ENCODE measurements at regions not wholly inside any gene's neighbourhood (a gene's known extent, or its start where the extent isn't known, plus 50 kb on each side); places are given as distances from the start of the nearest gene placed in this dataset.
"Not testable (repeated sequence)": the region's sequence is repeated elsewhere in the genome, so short reads cannot be mapped to it uniquely, and the experiment has no call there.

GRCh38 chr13:86579662-86580061, 780.4 kb upstream of the SLITRK6 start:
- DNase-seq (ENCODE audit: low read depth): no peak

- DNase-seq (ENCODE audit: low read depth): no peak
Observed at GRCh38 chr13:86581706-86582105, 782.5 kb upstream of the SLITRK6 start.

GRCh38 chr13:86584301-86584700, 785.1 kb upstream of the SLITRK6 start:
- no peak for DNase-seq (ENCODE audit: low read depth)

- no peak for DNase-seq (ENCODE audit: low read depth)
Observed at GRCh38 chr13:86585835-86586234, 786.6 kb upstream of the SLITRK6 start.

- no peak for DNase-seq (ENCODE audit: low read depth)
Observed at GRCh38 chr13:86591862-86592261, 792.6 kb upstream of the SLITRK6 start.

- no peak for DNase-seq (ENCODE audit: low read depth)
Observed at GRCh38 chr13:86601351-86601750, 802.1 kb upstream of the SLITRK6 start.

- no peak for DNase-seq (ENCODE audit: low read depth)
Observed at GRCh38 chr13:86606264-86606663, 807.0 kb upstream of the SLITRK6 start.

- DNase-seq (ENCODE audit: low read depth): no peak
Observed at GRCh38 chr13:86608701-86609100, 809.5 kb upstream of the SLITRK6 start.

GRCh38 chr13:86633346-86633745, 834.1 kb upstream of the SLITRK6 start:
- DNase-seq (ENCODE audit: low read depth): no peak

GRCh38 chr13:86651171-86651570, 852.0 kb upstream of the SLITRK6 start:
- not testable (repeated sequence) for DNase-seq (ENCODE audit: low read depth)

GRCh38 chr13:86653009-86653408, 853.8 kb upstream of the SLITRK6 start:
- DNase-seq (ENCODE audit: low read depth): no peak

GRCh38 chr13:86655561-86655960, 856.3 kb upstream of the SLITRK6 start:
- no peak for DNase-seq (ENCODE audit: low read depth)

- no peak for DNase-seq (ENCODE audit: low read depth)
Observed at GRCh38 chr13:86660090-86660489, 860.9 kb upstream of the SLITRK6 start.

- DNase-seq (ENCODE audit: low read depth): no peak
Observed at GRCh38 chr13:86665842-86666241, 866.6 kb upstream of the SLITRK6 start.

GRCh38 chr13:86673931-86674431, 874.8 kb upstream of the SLITRK6 start:
- DNase-seq (ENCODE audit: low read depth): no peak

- no peak for DNase-seq (ENCODE audit: low read depth)
Observed at GRCh38 chr13:86681223-86681622, 882.0 kb upstream of the SLITRK6 start.

GRCh38 chr13:86684402-86684801, 885.2 kb upstream of the SLITRK6 start:
- no peak for DNase-seq (ENCODE audit: low read depth)

- no peak for DNase-seq (ENCODE audit: low read depth)
Observed at GRCh38 chr13:86689911-86690310, 890.7 kb upstream of the SLITRK6 start.

GRCh38 chr13:86692291-86692690, 893.1 kb upstream of the SLITRK6 start:
- no peak for DNase-seq (ENCODE audit: low read depth)

GRCh38 chr13:86710013-86710412, 910.8 kb upstream of the SLITRK6 start:
- no peak for DNase-seq (ENCODE audit: low read depth)

GRCh38 chr13:86710896-86711295, 911.7 kb upstream of the SLITRK6 start:
- DNase-seq (ENCODE audit: low read depth): no peak

- DNase-seq (ENCODE audit: low read depth): no peak
Observed at GRCh38 chr13:86714495-86714894, 915.3 kb upstream of the SLITRK6 start.

GRCh38 chr13:86725105-86725504, 925.9 kb upstream of the SLITRK6 start:
- no peak for DNase-seq (ENCODE audit: low read depth)

GRCh38 chr13:86729206-86729605, 930.0 kb upstream of the SLITRK6 start:
- DNase-seq (ENCODE audit: low read depth): no peak

- no peak for DNase-seq (ENCODE audit: low read depth)
Observed at GRCh38 chr13:86731987-86732386, 932.8 kb upstream of the SLITRK6 start.
